HL-60 (cell line): ENCODE measurements at regions not wholly inside any gene's neighbourhood (a gene's known extent, or its start where the extent isn't known, plus 50 kb on each side); places are given as distances from the start of the nearest gene placed in this dataset.
"Not testable (repeated sequence)": the region's sequence is repeated elsewhere in the genome, so short reads cannot be mapped to it uniquely, and the experiment has no call there.

ENCODE experiments used
- DNase-seq, 2 experiments: peaks; one replicate each; pipeline ENCODE4 v3.0.0-alpha.2; 2010 to 2020; ENCODE audit warnings: low read depth in 1 of 2, low spot score in 1 of 2
- H3K27ac ChIP-seq: fragments of 250-450 bp; sonication (Bioruptor Pico); replicated peaks from 2 replicates; pipeline ENCODE4 v1.5.1; 2020; ENCODE audit warnings: mild to moderate bottlenecking, moderate library complexity
- H3K27me3 ChIP-seq: fragments of 250-450 bp; sonication (Bioruptor Pico); 2 replicates; pipeline ENCODE4 v1.5.1; 2021; ENCODE audit warnings: mild to moderate bottlenecking, moderate library complexity; ENCODE audit not compliant: insufficient read depth, poor library complexity, severe bottlenecking
- H3K4me3 ChIP-seq: replicated peaks from 2 replicates; pipeline ENCODE4 v1.5.1; 2011; ENCODE audit warnings: mild to moderate bottlenecking, control low read depth, low read length; ENCODE audit not compliant: insufficient read depth

GRCh38 chr16:32876718-32877117, 200.8 kb upstream of the TP53TG3 start:
- not testable (repeated sequence) for H3K27ac ChIP-seq, H3K27me3 ChIP-seq, H3K4me3 ChIP-seq, DNase-seq

GRCh38 chr16:32873783-32874182, 197.8 kb upstream of the TP53TG3 start:
- not testable (repeated sequence) for H3K27ac ChIP-seq, H3K27me3 ChIP-seq, H3K4me3 ChIP-seq, DNase-seq

- not testable (repeated sequence) for H3K27ac ChIP-seq, H3K4me3 ChIP-seq, DNase-seq, H3K27me3 ChIP-seq
Observed at GRCh38 chr16:32873120-32873519, 197.2 kb upstream of the TP53TG3 start.

- H3K4me3 ChIP-seq, H3K27ac ChIP-seq, DNase-seq, H3K27me3 ChIP-seq: not testable (repeated sequence)
Observed at GRCh38 chr16:32870628-32871027, 194.7 kb upstream of the TP53TG3 start.

GRCh38 chr16:32868334-32868733, 192.4 kb upstream of the TP53TG3 start:
- not testable (repeated sequence) for H3K4me3 ChIP-seq, DNase-seq, H3K27me3 ChIP-seq, H3K27ac ChIP-seq

- not testable (repeated sequence) for DNase-seq, H3K27me3 ChIP-seq, H3K27ac ChIP-seq, H3K4me3 ChIP-seq
Observed at GRCh38 chr16:32865284-32865683, 189.3 kb upstream of the TP53TG3 start.

- H3K27me3 ChIP-seq, H3K4me3 ChIP-seq, H3K27ac ChIP-seq, DNase-seq: not testable (repeated sequence)
Observed at GRCh38 chr16:32861476-32862201, 185.7 kb upstream of the TP53TG3 start.

GRCh38 chr16:32847379-32847778, 171.4 kb upstream of the TP53TG3 start:
- not testable (repeated sequence) for H3K27me3 ChIP-seq, H3K27ac ChIP-seq, H3K4me3 ChIP-seq, DNase-seq

GRCh38 chr16:32845572-32845971, 169.6 kb upstream of the TP53TG3 start:
- H3K4me3 ChIP-seq, H3K27ac ChIP-seq, DNase-seq, H3K27me3 ChIP-seq: not testable (repeated sequence)

GRCh38 chr16:32842844-32843243, 166.9 kb upstream of the TP53TG3 start:
- not testable (repeated sequence) for H3K27ac ChIP-seq, DNase-seq, H3K27me3 ChIP-seq, H3K4me3 ChIP-seq

GRCh38 chr16:32807280-32807679, 131.3 kb upstream of the TP53TG3 start:
- DNase-seq, H3K27me3 ChIP-seq, H3K27ac ChIP-seq, H3K4me3 ChIP-seq: not testable (repeated sequence)

GRCh38 chr16:32805639-32806038, 129.7 kb upstream of the TP53TG3 start:
- not testable (repeated sequence) for H3K4me3 ChIP-seq, H3K27ac ChIP-seq, DNase-seq, H3K27me3 ChIP-seq
